Psoas muscle (tissue), 7 donors: ENCODE measurements at regions not wholly inside any gene's neighbourhood (a gene's known extent, or its start where the extent isn't known, plus 50 kb on each side); places are given as distances from the start of the nearest gene placed in this dataset.
A peak's percentile ranks its signal among the peaks of the same experiment; 100 is the strongest.
"Not testable (repeated sequence)": the region's sequence is repeated elsewhere in the genome, so short reads cannot be mapped to it uniquely, and the experiment has no call there.

Experiments used
- ATAC-seq, 4 donors: fragments of 200-7000 bp; cut with Tn5 transposase; one replicate each; pipeline ENCODE4 v1.9.1; 2020; ENCODE audit warnings: moderate library complexity in 3 of 4, mild to moderate bottlenecking in 2 of 4
- DNase-seq, 2 donors: peaks; one replicate each; pipeline ENCODE4 v3.0.0-alpha.2; 2020
- H3K27ac ChIP-seq: fragments of 200-600 bp; one replicate; pipeline ENCODE4 v1.8.0; 2022
- H3K27me3 ChIP-seq, 3 donors: fragments of 200-600 bp in 1 of 3; one replicate each; pipeline versions ENCODE4 v1.6.1 to v1.8.0; 2013 to 2022; ENCODE audit warnings: low read length in 2 of 3, mild to moderate bottlenecking in 2 of 3, moderate library complexity in 1 of 3; ENCODE audit not compliant: insufficient read depth in 3 of 3
- H3K36me3 ChIP-seq, 2 donors: fragments of 200-600 bp in 1 of 2; one replicate each; pipeline versions ENCODE4 v1.6.1 to v1.8.0; 2013 to 2022; ENCODE audit warnings: low read depth in 1 of 2, mild to moderate bottlenecking in 1 of 2, moderate library complexity in 1 of 2; ENCODE audit not compliant: insufficient read depth in 1 of 2
- H3K4me1 ChIP-seq: fragments of 200-600 bp; one replicate; pipeline ENCODE4 v1.8.0; 2022
- H3K4me3 ChIP-seq: fragments of 200-600 bp; one replicate; pipeline ENCODE4 v1.8.0; 2022; ENCODE audit warnings: mild to moderate bottlenecking
- H3K9me3 ChIP-seq: fragments of 200-600 bp; one replicate; pipeline ENCODE4 v1.8.0; 2022
- CTCF ChIP-seq: fragments of 200-600 bp; IDR thresholded peaks from one replicate; pipeline ENCODE4 v1.8.0; 2022; ENCODE audit warnings: antibody characterized with exemption
- WGBS, 3 donors: extraction: QIAGEN DNeasy Blood & Tissue Kit; methylation state at CpG; one replicate each; pipeline versions ENCODE4 v1.1.6 to v1.1.7; 2013; 5-methylcytosine and 5-hydroxymethylcytosine counted together
- intact Hi-C, 2 donors: fragments of 100-400 bp; cut with DNase I; formaldehyde crosslinking; loops; one replicate each; pipeline versions ENCODE4 v1.11.0 to v1.14.2; 2022
- donor health status: healthy with polysubstance abuse.
- donor health status: DM: no; HTN: no; CAD: no; lungs with moderate emphysema.
- donor health status: Bipolar disorder and iron deficiency.
- donor health status: healthy.
- donor health status: DM: yes; HTN: yes; CAD: no.
- donor health status: DM: no; HTN: no; CAD: no.
- donor health status: DM: yes; HTN: yes; CAD: no.

DNA sequence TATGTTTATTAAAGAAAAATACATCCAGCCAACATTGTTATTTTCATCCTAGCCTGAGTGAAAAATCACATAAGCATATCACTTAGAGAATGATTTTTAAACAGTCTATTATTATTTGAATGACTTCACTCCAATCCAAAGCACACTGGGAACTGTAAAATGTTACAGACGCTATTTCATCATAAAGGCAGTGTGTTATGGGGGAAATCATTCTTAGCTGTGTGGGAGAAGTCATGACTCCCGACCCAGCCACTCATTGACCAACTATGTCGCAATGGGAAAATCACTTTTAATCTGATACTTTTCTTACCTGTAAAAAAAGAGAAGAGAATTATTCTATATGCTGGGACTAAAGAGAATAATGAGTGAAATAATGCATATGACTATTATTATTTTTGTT is 653.6 kb downstream of the TTLL7 start:
- H3K9me3 ChIP-seq, DNase-seq, H3K4me3 ChIP-seq, H3K27ac ChIP-seq, ATAC-seq, H3K27me3 ChIP-seq, H3K36me3 ChIP-seq, intact Hi-C loops, H3K4me1 ChIP-seq: not testable (repeated sequence)
- WGBS, 3 donors, result 85 to 88% (median 86%) methylated on average over 3 of the region's 3 CpGs

DNA sequence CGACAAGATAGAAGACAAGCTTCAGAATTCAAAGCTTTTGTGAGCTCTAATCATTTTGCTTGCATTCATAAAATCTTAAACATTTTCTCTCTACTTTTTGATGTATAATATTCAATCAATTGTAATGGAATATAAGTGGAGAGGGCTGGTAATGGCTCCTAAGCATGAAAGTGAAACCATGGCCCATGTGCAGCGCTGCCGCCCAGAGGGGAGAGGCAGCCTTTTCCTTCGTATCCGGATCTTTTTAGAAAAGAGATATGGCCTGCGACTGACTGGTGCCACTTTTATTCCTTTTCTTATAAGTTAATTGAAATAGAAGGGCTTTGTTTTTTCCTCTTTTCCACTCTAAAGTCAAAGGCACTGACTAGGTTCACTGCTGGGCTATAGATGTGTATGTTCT is 655.2 kb downstream of the TTLL7 start:
- H3K27me3 ChIP-seq, H3K27ac ChIP-seq, H3K4me1 ChIP-seq, intact Hi-C loops, H3K4me3 ChIP-seq, ATAC-seq, DNase-seq, H3K36me3 ChIP-seq, H3K9me3 ChIP-seq: not testable (repeated sequence)
- WGBS, 3 donors, result 69 to 83% (median 77%) methylated on average over 6 of the region's 6 CpGs

DNA sequence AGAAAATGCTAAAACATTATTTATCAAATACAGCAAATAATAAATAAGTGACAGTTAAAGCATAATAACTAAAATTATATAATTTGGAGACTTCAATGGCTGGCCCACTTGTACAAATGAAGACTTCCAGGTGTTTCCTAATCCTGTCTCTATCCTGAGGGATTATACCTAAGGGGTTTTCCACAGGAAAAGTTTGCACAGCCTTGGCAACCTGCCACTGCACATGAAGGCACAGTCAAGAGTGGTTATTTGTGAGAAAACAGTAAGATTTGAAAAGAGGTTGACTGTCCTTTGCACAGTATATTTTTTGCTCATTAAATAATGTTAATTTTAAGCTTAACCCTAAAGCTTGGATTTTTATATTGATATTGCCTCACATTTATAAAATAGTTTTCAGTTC is 655.9 kb downstream of the TTLL7 start:
- H3K4me3 ChIP-seq, intact Hi-C loops, H3K27me3 ChIP-seq, ATAC-seq, H3K27ac ChIP-seq, H3K9me3 ChIP-seq, H3K4me1 ChIP-seq, H3K36me3 ChIP-seq: not testable (repeated sequence)
- peak; percentile 9 to 29 for DNase-seq

DNA sequence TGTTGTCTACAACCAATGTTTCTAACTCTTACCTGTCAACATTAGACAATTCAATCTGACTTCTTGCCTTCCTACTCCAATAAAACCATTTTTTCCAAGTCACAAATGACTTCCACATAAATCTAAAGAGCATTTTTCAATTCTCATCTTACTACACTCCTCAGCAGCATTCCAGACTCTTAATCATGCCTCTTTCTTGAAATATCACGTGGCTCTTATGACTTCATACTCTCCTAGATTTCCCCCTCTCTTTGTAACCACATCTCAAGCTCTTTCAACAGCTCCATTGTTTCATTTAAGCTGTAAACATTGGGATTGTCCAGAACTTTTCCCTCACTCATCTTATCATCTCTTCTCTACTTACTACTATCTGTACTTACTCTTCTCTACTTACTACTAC is 666.6 kb downstream of the TTLL7 start:
- H3K27ac ChIP-seq, H3K4me3 ChIP-seq, ATAC-seq, H3K27me3 ChIP-seq, H3K36me3 ChIP-seq, intact Hi-C loops, DNase-seq, H3K9me3 ChIP-seq, H3K4me1 ChIP-seq: not testable (repeated sequence)
- WGBS, 3 donors, result no CpG with 5 or more reads among the region's 1 CpG

- intact Hi-C loops, result no loop called here
- ATAC-seq, result no peak
- Histone ChIP-seq H3K27me3 (no peaks in the 10 kb centered on the region), H3K4me3 (no peak overlapping the region), H3K36me3 (no peaks in the 10 kb centered on the region), H3K27ac (no peak overlapping the region), H3K9me3 (no peaks in the 10 kb centered on the region), H3K4me1 (no peaks in the 10 kb centered on the region)
- 93 to 98% (median 98%) methylated on average over 2 of the region's 2 CpGs for WGBS, 3 donors
- no peak for TF ChIP-seq CTCF
- no peak for DNase-seq
Measured at GRCh38 chr1:83318366-83318765, 680.6 kb downstream of the TTLL7 start.

DNA sequence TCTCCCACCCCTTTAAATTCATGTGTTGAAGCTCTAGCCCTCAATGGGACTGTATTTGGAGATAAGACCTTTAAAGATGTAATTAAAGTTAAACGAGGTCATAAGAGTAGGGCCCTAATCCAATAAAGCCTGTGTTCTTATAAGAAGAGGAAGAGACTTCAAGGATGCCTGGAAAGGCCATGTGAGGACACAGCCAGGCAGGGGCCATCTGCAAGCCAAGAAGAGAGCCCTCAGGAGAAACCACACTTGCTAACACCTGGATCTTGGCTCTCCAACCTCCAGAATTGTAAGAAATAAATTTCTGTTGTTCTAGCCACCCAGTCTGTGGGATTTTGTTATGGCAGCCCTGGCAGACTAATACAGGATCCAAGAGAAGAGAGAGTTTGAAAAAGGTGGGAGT is 683.5 kb downstream of the TTLL7 start:
- DNase-seq, H3K9me3 ChIP-seq: not testable (repeated sequence)

GRCh38 chr1:83310161-83310560 is 688.8 kb downstream of the TTLL7 start:
- ATAC-seq, H3K27me3 ChIP-seq, DNase-seq, H3K9me3 ChIP-seq, H3K36me3 ChIP-seq, intact Hi-C loops, H3K27ac ChIP-seq, H3K4me1 ChIP-seq, H3K4me3 ChIP-seq: not testable (repeated sequence)
- 93 to 100% (median 100%) methylated on average over 1 of the region's 1 CpG for WGBS, 3 donors

More for the DNA sequence above, 683.5 kb downstream of the TTLL7 start:
- H3K4me1 ChIP-seq, H3K27ac ChIP-seq, H3K27me3 ChIP-seq, H3K4me3 ChIP-seq, H3K36me3 ChIP-seq, intact Hi-C loops, ATAC-seq: not testable (repeated sequence)
- 33 to 67% (median 55%) methylated on average over 1 of the region's 1 CpG for WGBS, 3 donors

GRCh38 chr1:83309035-83309434 is 689.9 kb downstream of the TTLL7 start:
- 84 to 94% (median 85%) methylated on average over 2 of the region's 2 CpGs for WGBS, 3 donors
- not testable (repeated sequence) for H3K9me3 ChIP-seq

GRCh38 chr1:83306811-83307210 is 692.1 kb downstream of the TTLL7 start:
- DNase-seq, ATAC-seq, H3K27ac ChIP-seq, H3K27me3 ChIP-seq, intact Hi-C loops, H3K36me3 ChIP-seq, H3K4me3 ChIP-seq, H3K9me3 ChIP-seq, H3K4me1 ChIP-seq: not testable (repeated sequence)
- WGBS, 3 donors, result 65 to 92% (median 66%) methylated on average over 2 of the region's 2 CpGs

More at GRCh38 chr1:83309035-83309434, 689.9 kb downstream of the TTLL7 start:
- H3K4me3 ChIP-seq, intact Hi-C loops, H3K27me3 ChIP-seq, H3K36me3 ChIP-seq, ATAC-seq, H3K27ac ChIP-seq, H3K4me1 ChIP-seq, DNase-seq: not testable (repeated sequence)

GRCh38 chr1:83295594-83295993 is 703.3 kb downstream of the TTLL7 start:
- ATAC-seq, H3K36me3 ChIP-seq, H3K27me3 ChIP-seq, H3K27ac ChIP-seq, H3K9me3 ChIP-seq, DNase-seq, H3K4me1 ChIP-seq, intact Hi-C loops, H3K4me3 ChIP-seq: not testable (repeated sequence)
- 90 to 97% (median 96%) methylated on average over 1 of the region's 1 CpG for WGBS, 3 donors

- H3K4me1 ChIP-seq, ATAC-seq, H3K27ac ChIP-seq, intact Hi-C loops, H3K36me3 ChIP-seq, H3K9me3 ChIP-seq, H3K4me3 ChIP-seq, H3K27me3 ChIP-seq, DNase-seq: not testable (repeated sequence)
- 85 to 96% (median 89%) methylated on average over 1 of the region's 1 CpG for WGBS, 3 donors
Measured at GRCh38 chr1:83287391-83287790, 711.5 kb downstream of the TTLL7 start.
